Uterus (tissue), 3 donors: ENCODE measurements at regions not wholly inside any gene's neighbourhood (a gene's known extent, or its start where the extent isn't known, plus 50 kb on each side); places are given as distances from the start of the nearest gene placed in this dataset.

Source experiments
- DNase-seq, 2 donors: peaks; one replicate each; pipeline ENCODE4 v3.0.0-alpha.2; 2019 to 2020
- H3K27ac ChIP-seq, 2 donors: fragments of 200-600 bp; sonication (generic); 1 replicate in 1 of 2; 2 replicates in 1 of 2; pipeline ENCODE4 v1.5.1; 2016 to 2018
- H3K27me3 ChIP-seq, 2 donors: fragments of 200-600 bp; sonication (generic); one replicate each; pipeline ENCODE4 v1.5.1; 2018 to 2019; ENCODE audit warnings: control low read depth in 1 of 2
- H3K36me3 ChIP-seq, 2 donors: fragments of 200-600 bp; sonication (generic); one replicate each; pipeline ENCODE4 v1.5.1; 2019; ENCODE audit warnings: control low read depth in 1 of 2
- H3K4me1 ChIP-seq, 2 donors: fragments of 200-600 bp; sonication (generic); one replicate each; pipeline ENCODE4 v1.5.1; 2018 to 2019; ENCODE audit warnings: control low read depth in 1 of 2
- H3K4me3 ChIP-seq, 2 donors: fragments of 200-600 bp; sonication (generic); 1 replicate in 1 of 2; 2 replicates in 1 of 2; pipeline ENCODE4 v1.5.1; 2018 to 2019; ENCODE audit warnings: mild to moderate bottlenecking in 1 of 2
- H3K9me3 ChIP-seq, 2 donors: fragments of 200-600 bp; sonication (generic); one replicate each; pipeline ENCODE4 v1.5.1; 2019; ENCODE audit warnings: control low read depth in 1 of 2
- POLR2A ChIP-seq, 2 donors: fragments of 450-650 bp; IDR thresholded peaks; one replicate each; pipeline ENCODE4 v1.6.1; 2016; ENCODE audit warnings: antibody characterized with exemption in 2 of 2, mild to moderate bottlenecking in 1 of 2, moderate library complexity in 1 of 2
- intact Hi-C: fragments of 100-400 bp; cut with DNase I; formaldehyde crosslinking; loops from one replicate; pipeline ENCODE4 v1.15.1; 2023; ENCODE audit warnings: low total_unique reads
- TF ChIP-seq, protein P1 (sequence below), 4 experiments: fragments of 200-600 bp in 2 of 4; fragments of 450-650 bp in 2 of 4; sonication (generic) in 2 of 4; IDR thresholded peaks; one replicate each; pipeline ENCODE4 v1.5.1; 2016 to 2019; ENCODE audit warnings: antibody characterized with exemption in 4 of 4, mild to moderate bottlenecking in 2 of 4, moderate library complexity in 1 of 4
- donor health status: DM: yes; HTN: yes; CAD: no.

DNA sequence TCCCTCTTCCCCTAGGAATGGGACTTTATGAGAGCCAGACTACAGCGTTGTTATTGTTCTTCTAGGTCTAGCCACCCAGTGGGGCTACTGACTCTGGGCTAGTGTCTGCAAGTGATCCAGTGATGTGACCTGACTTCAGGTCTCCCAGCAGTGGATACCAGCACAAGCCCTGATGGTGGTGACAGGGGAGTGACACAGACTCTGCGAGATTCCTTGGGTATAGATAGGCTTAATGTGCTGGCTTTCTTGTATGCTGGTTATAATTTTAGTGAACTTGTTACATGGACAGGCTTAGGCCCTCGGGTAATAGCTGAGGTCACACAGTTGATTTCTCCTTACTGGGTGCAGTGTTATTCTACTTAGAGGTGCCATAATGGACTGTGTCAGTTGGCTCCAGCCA, 106.9 kb downstream of the TBC1D30 start:
- Histone ChIP-seq H3K9me3 (no peaks in the 10 kb centered on the region), H3K4me1 (no peaks in the 10 kb centered on the region), H3K36me3 (no peaks in the 10 kb centered on the region), H3K4me3 (no peak overlapping the region), H3K27me3 (no peaks in the 10 kb centered on the region), H3K27ac (no peak overlapping the region)
- no peak for TF ChIP-seq POLR2A (IDR thresholded peaks at IDR 0.05)
- TF ChIP-seq, protein P1, sequence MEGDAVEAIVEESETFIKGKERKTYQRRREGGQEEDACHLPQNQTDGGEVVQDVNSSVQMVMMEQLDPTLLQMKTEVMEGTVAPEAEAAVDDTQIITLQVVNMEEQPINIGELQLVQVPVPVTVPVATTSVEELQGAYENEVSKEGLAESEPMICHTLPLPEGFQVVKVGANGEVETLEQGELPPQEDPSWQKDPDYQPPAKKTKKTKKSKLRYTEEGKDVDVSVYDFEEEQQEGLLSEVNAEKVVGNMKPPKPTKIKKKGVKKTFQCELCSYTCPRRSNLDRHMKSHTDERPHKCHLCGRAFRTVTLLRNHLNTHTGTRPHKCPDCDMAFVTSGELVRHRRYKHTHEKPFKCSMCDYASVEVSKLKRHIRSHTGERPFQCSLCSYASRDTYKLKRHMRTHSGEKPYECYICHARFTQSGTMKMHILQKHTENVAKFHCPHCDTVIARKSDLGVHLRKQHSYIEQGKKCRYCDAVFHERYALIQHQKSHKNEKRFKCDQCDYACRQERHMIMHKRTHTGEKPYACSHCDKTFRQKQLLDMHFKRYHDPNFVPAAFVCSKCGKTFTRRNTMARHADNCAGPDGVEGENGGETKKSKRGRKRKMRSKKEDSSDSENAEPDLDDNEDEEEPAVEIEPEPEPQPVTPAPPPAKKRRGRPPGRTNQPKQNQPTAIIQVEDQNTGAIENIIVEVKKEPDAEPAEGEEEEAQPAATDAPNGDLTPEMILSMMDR (IDR thresholded peaks at IDR 0.05), result no peak
- intact Hi-C loops, result no loop called here
- no peak for DNase-seq

DNA sequence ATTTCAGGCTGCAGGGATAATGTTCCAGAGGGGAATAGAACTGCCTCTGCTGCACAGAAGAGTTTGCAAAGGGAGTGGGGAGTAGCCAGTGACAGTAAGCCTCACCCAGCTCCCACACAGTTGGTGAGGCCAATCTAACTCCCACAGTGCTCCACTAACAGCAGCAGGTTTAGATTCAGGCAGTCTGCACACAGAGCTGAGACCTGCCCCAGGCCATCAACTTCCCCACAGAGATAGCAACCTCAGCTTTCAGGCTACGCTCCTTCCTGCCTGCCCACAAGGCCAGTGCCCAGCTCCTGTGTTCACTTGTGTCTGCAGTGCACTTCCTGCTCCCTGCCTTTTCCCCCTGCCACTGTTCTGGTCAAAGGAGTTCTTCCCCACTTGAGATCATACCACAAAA, 107.5 kb downstream of the TBC1D30 start:
- Histone ChIP-seq H3K27ac (no peak overlapping the region), H3K27me3 (no peaks in the 10 kb centered on the region), H3K36me3 (no peaks in the 10 kb centered on the region), H3K4me1 (no peaks in the 10 kb centered on the region), H3K9me3 (no peaks in the 10 kb centered on the region), H3K4me3 (no peak overlapping the region)
- no peak for TF ChIP-seq POLR2A (IDR thresholded peaks at IDR 0.05)
- TF ChIP-seq, protein P1 (IDR thresholded peaks at IDR 0.05), result no peak
- no peak for DNase-seq
- intact Hi-C loops, result no loop called here

- H3K4me1 ChIP-seq, result no peaks in the 10 kb centered on the region
- DNase-seq, result no peak
- no peak overlapping the region for H3K4me3 ChIP-seq
- intact Hi-C loops, result no loop called here
- H3K9me3 ChIP-seq, result no peaks in the 10 kb centered on the region
- TF ChIP-seq, protein P1 (IDR thresholded peaks at IDR 0.05), result no peak
- no peak for TF ChIP-seq POLR2A (IDR thresholded peaks at IDR 0.05)
- no peak overlapping the region for H3K27ac ChIP-seq
- H3K36me3 ChIP-seq, result no peaks in the 10 kb centered on the region
- no peaks in the 10 kb centered on the region for H3K27me3 ChIP-seq
Observed at GRCh38 chr12:64933791-64934190, 109.3 kb downstream of the TBC1D30 start.

GRCh38 chr12:64937452-64937851, 113.0 kb downstream of the TBC1D30 start:
- no peaks in the 10 kb centered on the region for H3K9me3 ChIP-seq
- TF ChIP-seq POLR2A (IDR thresholded peaks at IDR 0.05), result no peak
- TF ChIP-seq, protein P1 (IDR thresholded peaks at IDR 0.05), result no peak
- H3K4me3 ChIP-seq, result no peak overlapping the region
- no peaks in the 10 kb centered on the region for H3K27me3 ChIP-seq
- H3K4me1 ChIP-seq, result no peaks in the 10 kb centered on the region
- H3K36me3 ChIP-seq, result no peaks in the 10 kb centered on the region
- H3K27ac ChIP-seq, result no peak overlapping the region
- intact Hi-C loops, result no loop called here
- no peak for DNase-seq

GRCh38 chr12:64938179-64938578, 113.7 kb downstream of the TBC1D30 start:
- Histone ChIP-seq H3K4me1 (no peaks in the 10 kb centered on the region), H3K4me3 (no peak overlapping the region), H3K27ac (no peak overlapping the region), H3K27me3 (no peaks in the 10 kb centered on the region), H3K9me3 (no peaks in the 10 kb centered on the region), H3K36me3 (no peaks in the 10 kb centered on the region)
- DNase-seq, result no peak
- TF ChIP-seq, protein P1 (IDR thresholded peaks at IDR 0.05), result no peak
- no peak for TF ChIP-seq POLR2A (IDR thresholded peaks at IDR 0.05)
- intact Hi-C loops, result no loop called here
